SK-N-SH treated with all-trans-retinoic acid at 6 μM for 48 hours (cell line): ENCODE measurements at regions not wholly inside any gene's neighbourhood (a gene's known extent, or its start where the extent isn't known, plus 50 kb on each side); places are given as distances from the start of the nearest gene placed in this dataset.

ENCODE experiments used
- ARNTL ChIP-seq: fragments of 450-650 bp; formaldehyde crosslinking; IDR thresholded peaks from 2 replicates; pipeline ENCODE4 v1.5.0; 2020; ENCODE audit warnings: low read depth, mild to moderate bottlenecking, moderate library complexity, borderline replicate concordance
- BACH2 ChIP-seq: fragments of 250-450 bp; sonication (Bioruptor Pico); IDR thresholded peaks from 2 replicates; pipeline ENCODE4 v1.9.0; 2021; ENCODE audit warnings: mild to moderate bottlenecking, borderline replicate concordance
- ESRRG ChIP-seq: fragments of 250-450 bp; sonication (Bioruptor Pico); IDR thresholded peaks from 2 replicates; pipeline ENCODE4 v1.6.1; 2021; ENCODE audit warnings: mild to moderate bottlenecking
- SNAI2 ChIP-seq: fragments of 250-450 bp; sonication (Bioruptor Pico); IDR thresholded peaks from 2 replicates; pipeline ENCODE4 v1.5.0; 2020; ENCODE audit warnings: mild to moderate bottlenecking, moderate library complexity
- ZC3H10 ChIP-seq: fragments of 250-450 bp; sonication (Bioruptor Pico); IDR thresholded peaks from 2 replicates; pipeline ENCODE4 v1.5.1; 2021; ENCODE audit warnings: mild to moderate bottlenecking, moderate library complexity
- ZFP30 ChIP-seq: fragments of 450-650 bp; formaldehyde crosslinking; IDR thresholded peaks from 2 replicates; pipeline ENCODE4 v1.5.0; 2022; ENCODE audit warnings: mild to moderate bottlenecking, moderate library complexity
- TF ChIP-seq, protein P1 (sequence below): fragments of 250-450 bp; sonication (Bioruptor Pico); IDR thresholded peaks from 2 replicates; pipeline ENCODE4 v1.8.0; 2020; ENCODE audit warnings: mild to moderate bottlenecking, moderate library complexity, borderline replicate concordance
- TF ChIP-seq, protein P2 (sequence below): fragments of 250-450 bp; sonication (Bioruptor Pico); IDR thresholded peaks from 2 replicates; pipeline ENCODE4 v1.5.1; 2020; ENCODE audit warnings: low read depth, mild to moderate bottlenecking, moderate library complexity
- TF ChIP-seq, protein P3 (sequence below): fragments of 250-450 bp; sonication (Bioruptor Pico); IDR thresholded peaks from 2 replicates; pipeline ENCODE4 v1.5.1; 2021; ENCODE audit warnings: mild to moderate bottlenecking, moderate library complexity

DNA sequence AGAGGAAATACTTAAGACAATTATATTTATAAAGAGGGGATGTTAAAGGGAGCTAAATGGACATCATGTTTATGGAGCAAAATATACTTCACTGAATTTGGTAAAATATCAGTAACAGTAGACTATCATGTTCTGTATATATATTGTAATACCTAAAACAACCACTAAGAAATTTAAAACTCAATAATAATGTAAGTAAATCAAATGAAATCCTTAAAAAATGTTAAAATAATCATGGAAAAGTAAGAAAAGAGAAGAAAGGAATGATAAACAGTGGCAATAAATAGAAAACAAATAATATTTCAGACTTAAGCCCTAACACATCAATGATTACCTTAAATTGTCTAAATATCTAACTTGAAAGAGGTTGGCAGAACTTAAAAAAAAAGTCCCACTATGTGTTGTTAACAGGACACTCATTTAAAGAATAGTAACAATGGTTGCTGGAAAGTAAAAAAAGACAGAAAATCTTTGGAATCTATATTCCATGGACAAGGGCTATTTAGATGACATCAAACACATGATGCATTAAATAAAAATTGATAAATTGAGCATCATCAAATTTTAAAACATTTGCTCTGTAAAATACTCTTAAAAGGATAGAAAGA lies 842.2 kb upstream of the MAP3K7 start:
- no peak for TF ChIP-seq SNAI2 (CRISPR knock-in tag)
- TF ChIP-seq ZFP30 (CRISPR knock-in tag) = no peak
- TF ChIP-seq, protein P1, sequence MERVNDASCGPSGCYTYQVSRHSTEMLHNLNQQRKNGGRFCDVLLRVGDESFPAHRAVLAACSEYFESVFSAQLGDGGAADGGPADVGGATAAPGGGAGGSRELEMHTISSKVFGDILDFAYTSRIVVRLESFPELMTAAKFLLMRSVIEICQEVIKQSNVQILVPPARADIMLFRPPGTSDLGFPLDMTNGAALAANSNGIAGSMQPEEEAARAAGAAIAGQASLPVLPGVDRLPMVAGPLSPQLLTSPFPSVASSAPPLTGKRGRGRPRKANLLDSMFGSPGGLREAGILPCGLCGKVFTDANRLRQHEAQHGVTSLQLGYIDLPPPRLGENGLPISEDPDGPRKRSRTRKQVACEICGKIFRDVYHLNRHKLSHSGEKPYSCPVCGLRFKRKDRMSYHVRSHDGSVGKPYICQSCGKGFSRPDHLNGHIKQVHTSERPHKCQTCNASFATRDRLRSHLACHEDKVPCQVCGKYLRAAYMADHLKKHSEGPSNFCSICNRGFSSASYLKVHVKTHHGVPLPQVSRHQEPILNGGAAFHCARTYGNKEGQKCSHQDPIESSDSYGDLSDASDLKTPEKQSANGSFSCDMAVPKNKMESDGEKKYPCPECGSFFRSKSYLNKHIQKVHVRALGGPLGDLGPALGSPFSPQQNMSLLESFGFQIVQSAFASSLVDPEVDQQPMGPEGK (CRISPR knock-in tag) = no peak
- TF ChIP-seq ESRRG (CRISPR knock-in tag) = no peak
- TF ChIP-seq ARNTL = no peak
- no peak for TF ChIP-seq BACH2 (CRISPR knock-in tag)
- TF ChIP-seq, protein P2, sequence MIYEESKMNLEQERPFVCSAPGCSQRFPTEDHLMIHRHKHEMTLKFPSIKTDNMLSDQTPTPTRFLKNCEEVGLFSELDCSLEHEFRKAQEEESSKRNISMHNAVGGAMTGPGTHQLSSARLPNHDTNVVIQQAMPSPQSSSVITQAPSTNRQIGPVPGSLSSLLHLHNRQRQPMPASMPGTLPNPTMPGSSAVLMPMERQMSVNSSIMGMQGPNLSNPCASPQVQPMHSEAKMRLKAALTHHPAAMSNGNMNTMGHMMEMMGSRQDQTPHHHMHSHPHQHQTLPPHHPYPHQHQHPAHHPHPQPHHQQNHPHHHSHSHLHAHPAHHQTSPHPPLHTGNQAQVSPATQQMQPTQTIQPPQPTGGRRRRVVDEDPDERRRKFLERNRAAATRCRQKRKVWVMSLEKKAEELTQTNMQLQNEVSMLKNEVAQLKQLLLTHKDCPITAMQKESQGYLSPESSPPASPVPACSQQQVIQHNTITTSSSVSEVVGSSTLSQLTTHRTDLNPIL (CRISPR knock-in tag) = no peak
- TF ChIP-seq, protein P3, sequence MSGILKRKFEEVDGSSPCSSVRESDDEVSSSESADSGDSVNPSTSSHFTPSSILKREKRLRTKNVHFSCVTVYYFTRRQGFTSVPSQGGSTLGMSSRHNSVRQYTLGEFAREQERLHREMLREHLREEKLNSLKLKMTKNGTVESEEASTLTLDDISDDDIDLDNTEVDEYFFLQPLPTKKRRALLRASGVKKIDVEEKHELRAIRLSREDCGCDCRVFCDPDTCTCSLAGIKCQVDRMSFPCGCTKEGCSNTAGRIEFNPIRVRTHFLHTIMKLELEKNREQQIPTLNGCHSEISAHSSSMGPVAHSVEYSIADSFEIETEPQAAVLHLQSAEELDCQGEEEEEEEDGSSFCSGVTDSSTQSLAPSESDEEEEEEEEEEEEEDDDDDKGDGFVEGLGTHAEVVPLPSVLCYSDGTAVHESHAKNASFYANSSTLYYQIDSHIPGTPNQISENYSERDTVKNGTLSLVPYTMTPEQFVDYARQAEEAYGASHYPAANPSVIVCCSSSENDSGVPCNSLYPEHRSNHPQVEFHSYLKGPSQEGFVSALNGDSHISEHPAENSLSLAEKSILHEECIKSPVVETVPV (CRISPR knock-in tag) = no peak
- no peak for TF ChIP-seq ZC3H10 (CRISPR knock-in tag)
